ENCODE measurements at regions not wholly inside any gene's neighbourhood (a gene's known extent, or its start where the extent isn't known, plus 50 kb on each side); places are given as distances from the start of the nearest gene placed in this dataset.

DNA sequence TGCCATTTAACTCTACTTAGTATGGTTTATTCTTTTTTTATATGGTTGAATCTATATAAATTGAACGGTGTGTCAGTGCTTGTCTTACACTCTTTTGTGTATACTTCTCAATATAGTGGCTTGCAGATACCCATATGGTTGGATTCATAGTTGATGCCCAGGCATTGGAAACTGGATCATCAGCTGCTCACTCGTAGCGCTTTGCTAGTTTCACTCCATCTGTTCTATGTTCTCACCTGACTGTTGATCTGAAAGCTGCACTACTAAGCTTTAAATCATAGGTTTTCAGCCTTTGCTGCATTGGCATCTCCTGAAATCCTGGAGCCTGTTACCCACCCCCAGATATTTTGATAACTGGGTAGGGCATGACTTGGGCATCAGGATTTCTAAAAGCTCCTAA, 121.6 kb upstream of the DCLK2 start:
- H3K4me3 ChIP-seq, result no peak overlapping the region
- no peaks in the 10 kb centered on the region for H3K4me1 ChIP-seq
- H3K27ac ChIP-seq, result no peak overlapping the region
- H3K36me3 ChIP-seq, result no peaks in the 10 kb centered on the region
- intact Hi-C loops (cut with DNase I; ENCODE audit: low total_unique reads), result no loop called here
- DNase-seq, result no peak
- H3K27me3 ChIP-seq, result no peaks in the 10 kb centered on the region
- H3K9me3 ChIP-seq, result no peaks in the 10 kb centered on the region
- TF ChIP-seq, protein P1, sequence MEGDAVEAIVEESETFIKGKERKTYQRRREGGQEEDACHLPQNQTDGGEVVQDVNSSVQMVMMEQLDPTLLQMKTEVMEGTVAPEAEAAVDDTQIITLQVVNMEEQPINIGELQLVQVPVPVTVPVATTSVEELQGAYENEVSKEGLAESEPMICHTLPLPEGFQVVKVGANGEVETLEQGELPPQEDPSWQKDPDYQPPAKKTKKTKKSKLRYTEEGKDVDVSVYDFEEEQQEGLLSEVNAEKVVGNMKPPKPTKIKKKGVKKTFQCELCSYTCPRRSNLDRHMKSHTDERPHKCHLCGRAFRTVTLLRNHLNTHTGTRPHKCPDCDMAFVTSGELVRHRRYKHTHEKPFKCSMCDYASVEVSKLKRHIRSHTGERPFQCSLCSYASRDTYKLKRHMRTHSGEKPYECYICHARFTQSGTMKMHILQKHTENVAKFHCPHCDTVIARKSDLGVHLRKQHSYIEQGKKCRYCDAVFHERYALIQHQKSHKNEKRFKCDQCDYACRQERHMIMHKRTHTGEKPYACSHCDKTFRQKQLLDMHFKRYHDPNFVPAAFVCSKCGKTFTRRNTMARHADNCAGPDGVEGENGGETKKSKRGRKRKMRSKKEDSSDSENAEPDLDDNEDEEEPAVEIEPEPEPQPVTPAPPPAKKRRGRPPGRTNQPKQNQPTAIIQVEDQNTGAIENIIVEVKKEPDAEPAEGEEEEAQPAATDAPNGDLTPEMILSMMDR (IDR thresholded peaks at IDR 0.05), result no peak

DNA sequence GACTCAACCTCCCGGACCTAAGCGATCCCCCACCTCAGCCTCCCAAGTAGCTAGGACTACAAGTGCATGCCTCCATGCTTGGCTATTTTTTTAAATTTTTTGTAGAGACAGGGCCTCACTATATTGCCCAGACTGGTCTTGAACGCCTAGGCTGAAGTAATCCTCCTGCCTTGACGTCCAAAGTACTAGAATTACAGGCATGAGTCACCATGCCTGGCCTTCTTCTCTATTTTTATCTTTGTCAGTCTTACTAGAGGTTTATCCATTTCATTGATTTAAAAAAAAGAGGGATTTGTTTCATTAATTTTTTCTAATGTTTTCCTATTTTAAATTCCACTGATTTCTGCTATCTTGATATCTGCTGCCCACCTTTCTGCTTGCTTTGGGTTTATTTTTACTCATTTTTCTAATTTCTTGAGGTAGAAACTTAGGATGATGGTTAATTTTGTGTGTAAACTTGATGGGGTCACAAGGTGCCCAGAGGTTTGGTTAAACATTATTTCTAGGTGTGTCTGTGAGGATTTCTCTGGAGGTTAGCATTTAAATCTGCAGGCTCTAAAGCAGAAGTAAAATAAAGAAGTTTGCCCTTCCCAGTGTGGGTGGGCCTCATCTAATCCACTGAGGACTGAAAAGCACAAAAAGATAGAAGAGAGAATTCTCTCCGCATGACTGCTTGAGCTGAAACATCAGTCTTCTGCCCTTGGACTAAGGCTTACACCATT, 116.2 kb upstream of the DCLK2 start:
- intact Hi-C loops (cut with DNase I; ENCODE audit: low total_unique reads), result no loop called here
- no peak for DNase-seq
- no peak overlapping the region for H3K4me3 ChIP-seq
- no peak overlapping the region for H3K27ac ChIP-seq
- no peaks in the 10 kb centered on the region for H3K9me3 ChIP-seq
- no peaks in the 10 kb centered on the region for H3K27me3 ChIP-seq
- no peaks in the 10 kb centered on the region for H3K4me1 ChIP-seq
- no peaks in the 10 kb centered on the region for H3K36me3 ChIP-seq
- TF ChIP-seq, protein P1 (IDR thresholded peaks at IDR 0.05), result no peak

DNA sequence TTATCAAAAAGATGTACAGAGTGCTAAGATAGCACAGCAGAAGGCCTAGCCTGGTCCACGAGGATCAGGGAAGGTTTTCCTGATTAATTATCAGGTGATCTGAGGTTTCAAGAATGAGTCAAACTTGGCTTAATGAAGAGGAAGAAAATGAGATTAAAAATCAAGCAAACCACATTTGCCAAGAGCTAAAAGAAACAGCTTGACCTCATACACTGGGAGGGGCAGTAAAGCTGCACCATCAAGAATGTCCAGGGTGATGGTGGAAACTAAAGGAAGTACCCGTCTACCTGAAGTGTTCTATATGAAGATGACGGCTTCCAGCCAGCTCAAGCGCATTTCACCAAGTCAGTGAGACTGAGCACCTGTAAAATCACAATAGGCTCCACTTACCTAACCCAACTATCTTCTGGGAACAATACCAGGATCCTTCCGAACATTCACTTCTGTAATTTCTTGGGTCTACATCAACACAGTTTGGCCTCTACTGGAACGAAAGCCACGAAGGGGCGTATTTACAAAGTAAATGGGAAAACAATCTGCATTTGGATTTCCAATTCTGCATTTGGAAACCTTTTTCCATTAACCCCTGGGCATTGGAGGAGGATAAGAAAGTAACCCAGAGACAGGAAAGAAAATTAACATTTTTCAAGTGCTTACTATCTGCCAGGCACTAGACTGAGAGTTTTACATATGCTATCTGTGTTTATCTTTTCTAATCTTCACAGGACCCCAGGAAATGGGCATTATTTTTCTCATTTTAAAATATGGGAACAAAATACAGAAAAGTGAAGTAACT, 114.0 kb upstream of the DCLK2 start:
- TF ChIP-seq, protein P1 (IDR thresholded peaks at IDR 0.05), result no peak
- DNase-seq, result no peak
- Histone ChIP-seq H3K27me3 (no peaks in the 10 kb centered on the region), H3K9me3 (peaks cover 0 to 2% (median 0%) of the 10 kb centered on the region in 3 donors), H3K4me1 (no peaks in the 10 kb centered on the region), H3K27ac (no peak overlapping the region), H3K4me3 (no peak overlapping the region), H3K36me3 (no peaks in the 10 kb centered on the region)
- intact Hi-C loops (cut with DNase I; ENCODE audit: low total_unique reads), result no loop called here

DNA sequence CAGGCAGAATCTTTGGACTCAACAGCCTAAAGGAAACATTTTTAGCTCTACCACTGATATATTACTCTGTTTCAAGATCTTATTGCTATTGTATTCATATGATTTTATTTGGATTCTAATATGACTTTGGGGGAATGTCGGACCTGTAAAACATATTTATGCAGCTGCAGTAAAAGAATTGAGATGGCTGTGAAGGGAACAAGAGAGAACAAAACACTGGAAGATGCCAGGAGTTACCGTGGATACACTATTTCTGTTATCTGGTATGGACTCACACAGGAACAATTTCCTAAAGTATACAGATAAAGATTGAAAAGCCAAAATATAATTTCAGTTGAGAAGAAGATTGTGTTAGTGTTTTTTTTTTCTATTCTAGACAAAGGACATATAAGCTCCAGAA, 113.0 kb upstream of the DCLK2 start:
- TF ChIP-seq, protein P1 (IDR thresholded peaks at IDR 0.05), result no peak
- DNase-seq, result no peak
- no peaks in the 10 kb centered on the region for H3K27me3 ChIP-seq
- no peaks in the 10 kb centered on the region for H3K4me1 ChIP-seq
- intact Hi-C loops (cut with DNase I; ENCODE audit: low total_unique reads), result no loop called here
- no peak overlapping the region for H3K27ac ChIP-seq
- no peaks in the 10 kb centered on the region for H3K36me3 ChIP-seq
- no peak overlapping the region for H3K4me3 ChIP-seq
- H3K9me3 ChIP-seq, result peaks cover 0 to 2% (median 0%) of the 10 kb centered on the region in 3 donors

DNA sequence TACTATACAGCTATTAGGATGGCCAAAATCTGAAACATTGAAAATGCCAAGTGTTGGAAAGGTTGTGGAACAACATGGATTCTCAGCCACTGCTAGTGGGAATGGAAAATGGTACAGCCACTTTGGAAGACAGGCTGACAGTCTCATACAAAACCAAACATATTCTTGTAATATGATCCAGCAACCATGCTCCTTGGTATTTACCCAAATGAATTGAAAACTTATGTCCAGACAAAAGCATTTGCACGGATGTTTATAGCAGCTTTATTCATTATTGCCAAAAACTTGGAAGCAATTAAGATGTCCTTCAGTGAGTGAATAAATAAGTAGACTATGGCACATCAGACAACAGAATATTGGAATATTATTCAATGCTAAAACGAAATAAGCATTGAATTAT, 105.8 kb upstream of the DCLK2 start:
- TF ChIP-seq, protein P1 (IDR thresholded peaks at IDR 0.05), result no peak
- H3K36me3 ChIP-seq, result no peaks in the 10 kb centered on the region
- no peak for DNase-seq
- H3K4me3 ChIP-seq, result no peak overlapping the region
- H3K27me3 ChIP-seq, result no peaks in the 10 kb centered on the region
- no peak overlapping the region for H3K27ac ChIP-seq
- peaks cover 0 to 2% (median 0%) of the 10 kb centered on the region in 3 donors for H3K9me3 ChIP-seq
- H3K4me1 ChIP-seq, result no peaks in the 10 kb centered on the region
- intact Hi-C loops (cut with DNase I; ENCODE audit: low total_unique reads), result no loop called here

Measured in tibial artery (tissue), 4 donors.